ENCODE measurements at regions not wholly inside any gene's neighbourhood (a gene's known extent, or its start where the extent isn't known, plus 50 kb on each side); places are given as distances from the start of the nearest gene placed in this dataset.

GRCh38 chr7:65239324-65239706 lies 134.3 kb upstream of the ZNF92 start:
- Histone ChIP-seq H3K56ac (replicated peaks; ENCODE audit: insufficient read length, low read depth, low read length) (no peak overlapping the region), H3K9ac (replicated peaks in 1 of 4; ENCODE audit: extremely low read depth in 1 of 4, low read depth in 3 of 4, low read length in 3 of 4) (no peak overlapping the region), H2BK12ac (ENCODE audit: low read depth, low read length) (peak overlapping the region; percentile 44; the same call in 1 of the 2 replicates), H4K91ac (replicated peaks; ENCODE audit: insufficient read length, low read length) (no peak overlapping the region), H3K36me3 (ENCODE audit: control insufficient read depth in 2 of 4, insufficient read depth in 4 of 4, low read length in 3 of 4) (no peaks in the 10 kb centered on the region), H3K27me3 (replicated peaks in 1 of 4; ENCODE audit: control insufficient read depth in 3 of 4, extremely low read depth in 1 of 4, insufficient read depth in 3 of 4, low read length in 3 of 4) (peaks cover 0 to 4% (median 0%) of the 10 kb centered on the region in 4 experiments; a peak in 1 of 7 replicates), H3K27ac (ENCODE audit: low read depth, low read length) (no peak overlapping the region), H3K23ac (ENCODE audit: insufficient read length) (no peak overlapping the region), H3K9me3 (ENCODE audit: insufficient read depth in 2 of 2, low read depth in 1 of 2, low read length in 1 of 2) (no peaks in the 10 kb centered on the region), H2BK5ac (ENCODE audit: low read depth, low read length) (0 out of 2 replicates have a peak overlapping the region, but pooled peaks have one; percentile 40), H2BK20ac (ENCODE audit: low read length) (no peak overlapping the region), H3K4ac (replicated peaks; ENCODE audit: insufficient read length, low read depth, low read length) (no peak overlapping the region), H3K18ac (ENCODE audit: extremely low read depth, low read length) (no peak overlapping the region; the same call in 1 of the 2 replicates), H3K14ac (ENCODE audit: insufficient read length) (no peak overlapping the region), H4K5ac (ENCODE audit: insufficient read length, low read depth, low read length) (peak overlapping the region; percentile 65), H3K4me1 (replicated peaks in 1 of 4; ENCODE audit: control insufficient read depth in 3 of 4, insufficient read depth in 4 of 4, low read length in 3 of 4) (peaks cover 0 to 8% (median 0%) of the 10 kb centered on the region in 4 experiments; a peak in 1 of 7 replicates), H4K8ac (ENCODE audit: extremely low read depth, insufficient read depth, low read length) (no peak overlapping the region), H2AK5ac (ENCODE audit: low read depth, low read length) (no peak overlapping the region), H2AFZ (ENCODE audit: low read length) (no peak overlapping the region), H3K79me1 (ENCODE audit: low read depth, low read length) (no peaks in the 10 kb centered on the region), H2BK15ac (ENCODE audit: low read length) (no peak overlapping the region), H3K79me2 (ENCODE audit: control insufficient read depth in 1 of 2, insufficient read depth in 2 of 2, low read length in 2 of 2) (no peaks in the 10 kb centered on the region), H4K20me1 (replicated peaks in 1 of 2; ENCODE audit: control insufficient read depth in 1 of 2, insufficient read depth in 2 of 2, low read length in 2 of 2) (no peaks in the 10 kb centered on the region), H3K4me3 (ENCODE audit: extremely low read depth in 1 of 4, insufficient read depth in 2 of 4, low read depth in 3 of 4, low read length in 4 of 4) (peak overlapping the region; percentile 40 to 71 (median 66); a peak in 5 of 8 replicates), H2BK120ac (replicated peaks; ENCODE audit: low read depth, low read length) (no peak overlapping the region), H3K23me2 (ENCODE audit: low read depth, low read length) (peaks cover 9% of the 10 kb centered on the region; the same call in 1 of the 2 replicates), H3K4me2 (ENCODE audit: insufficient read depth in 1 of 2, low read depth in 2 of 2, low read length in 2 of 2) (peak overlapping the region; percentile 47 to 92)
- FAIRE-seq, result no peak
- TF ChIP-seq CTCF (IDR thresholded peaks at IDR 0.05; ENCODE audit: control extremely low read depth in 1 of 3, insufficient read depth in 1 of 3, low read depth in 1 of 3, low read length in 3 of 3), result no peak
- TF ChIP-seq CHD1 (IDR thresholded peaks at IDR 0.05; ENCODE audit: low read depth, low read length), result no peak
- no peak for TF ChIP-seq ASH2L (IDR thresholded peaks at IDR 0.05; ENCODE audit: low read length)
- CTCF ChIA-PET (ENCODE audit: partially characterized antibody), result interaction anchor here (1.0 kb wide), 1 partner anchor 8 kb away, joined by 3 read pairs; no protein-coding TSS in a partner anchor
- WGBS, 2 experiments (ENCODE audit: extremely low coverage in 1 of 2, insufficient coverage in 1 of 2, insufficient read length in 1 of 2, insufficient replicate concordance in 2 of 2, low coverage in 1 of 2, low lambda C conversion rate in 2 of 2, missing lambda C conversion rate in 1 of 2), result 50% methylated on average over 19 of the region's 20 CpGs; no CpG with 5 or more reads in 1 of the 2 experiments
- no peak for DNase-seq (ENCODE audit: low read depth in 1 of 2, low spot score in 2 of 2)
- POLR2A ChIA-PET (ENCODE audit: partially characterized antibody), result interaction anchor here (0.5 kb wide), 1 partner anchor 9 kb away, joined by 3 read pairs; no protein-coding TSS in a partner anchor
